ENCODE measurements at regions not wholly inside any gene's neighbourhood (a gene's known extent, or its start where the extent isn't known, plus 50 kb on each side); places are given as distances from the start of the nearest gene placed in this dataset.
"Not testable (repeated sequence)": the region's sequence is repeated elsewhere in the genome, so short reads cannot be mapped to it uniquely, and the experiment has no call there.

GRCh38 chr4:148649652-148650331 lies 207.6 kb upstream of the NR3C2 start:
- no peak for DNase-seq (ENCODE audit: low spot score)

- DNase-seq (ENCODE audit: low spot score), result no peak
Measured at GRCh38 chr4:148643851-148644250, 201.6 kb upstream of the NR3C2 start.

GRCh38 chr4:148642907-148643306 lies 200.7 kb upstream of the NR3C2 start:
- no peak for DNase-seq (ENCODE audit: low spot score)

- DNase-seq (ENCODE audit: low spot score), result not testable (repeated sequence)
Measured at GRCh38 chr4:148638079-148638478, 195.9 kb upstream of the NR3C2 start.

- not testable (repeated sequence) for DNase-seq (ENCODE audit: low spot score)
Measured at GRCh38 chr4:148637453-148637852, 195.2 kb upstream of the NR3C2 start.

- DNase-seq (ENCODE audit: low spot score), result no peak
Measured at GRCh38 chr4:148634476-148634875, 192.3 kb upstream of the NR3C2 start.

GRCh38 chr4:148633720-148634119 lies 191.5 kb upstream of the NR3C2 start:
- DNase-seq (ENCODE audit: low spot score), result no peak

GRCh38 chr4:148632476-148632875 lies 190.3 kb upstream of the NR3C2 start:
- DNase-seq (ENCODE audit: low spot score), result no peak

- no peak for DNase-seq (ENCODE audit: low spot score)
Measured at GRCh38 chr4:148630051-148630450, 187.8 kb upstream of the NR3C2 start.

GRCh38 chr4:148618856-148619255 lies 176.6 kb upstream of the NR3C2 start:
- DNase-seq (ENCODE audit: low spot score), result no peak

- DNase-seq (ENCODE audit: low spot score), result no peak
Measured at GRCh38 chr4:148608968-148609367, 166.8 kb upstream of the NR3C2 start.

- not testable (repeated sequence) for DNase-seq (ENCODE audit: low spot score)
Measured at GRCh38 chr4:148598418-148599207, 156.4 kb upstream of the NR3C2 start.

- no peak for DNase-seq (ENCODE audit: low spot score)
Measured at GRCh38 chr4:148589182-148589581, 147.0 kb upstream of the NR3C2 start.

- no peak for DNase-seq (ENCODE audit: low spot score)
Measured at GRCh38 chr4:148575577-148575976, 133.4 kb upstream of the NR3C2 start.

GRCh38 chr4:148574911-148575310 lies 132.7 kb upstream of the NR3C2 start:
- DNase-seq (ENCODE audit: low spot score), result no peak

- DNase-seq (ENCODE audit: low spot score), result no peak
Measured at GRCh38 chr4:148574502-148574901, 132.3 kb upstream of the NR3C2 start.

- DNase-seq (ENCODE audit: low spot score), result no peak
Measured at GRCh38 chr4:148574066-148574465, 131.9 kb upstream of the NR3C2 start.

- no peak for DNase-seq (ENCODE audit: low spot score)
Measured at GRCh38 chr4:148573296-148573695, 131.1 kb upstream of the NR3C2 start.

- no peak for DNase-seq (ENCODE audit: low spot score)
Measured at GRCh38 chr4:148565801-148566200, 123.6 kb upstream of the NR3C2 start.

- DNase-seq (ENCODE audit: low spot score), result no peak
Measured at GRCh38 chr4:148563684-148564083, 121.5 kb upstream of the NR3C2 start.

- no peak for DNase-seq (ENCODE audit: low spot score)
Measured at GRCh38 chr4:148561467-148561866, 119.3 kb upstream of the NR3C2 start.

- no peak for DNase-seq (ENCODE audit: low spot score)
Measured at GRCh38 chr4:148557793-148558192, 115.6 kb upstream of the NR3C2 start.

- no peak for DNase-seq (ENCODE audit: low spot score)
Measured at GRCh38 chr4:148550788-148551187, 108.6 kb upstream of the NR3C2 start.
